GM10266 (cell line): ENCODE measurements at regions not wholly inside any gene's neighbourhood (a gene's known extent, or its start where the extent isn't known, plus 50 kb on each side); places are given as distances from the start of the nearest gene placed in this dataset.

Experiments
- DNase-seq: peaks from one replicate; pipeline ENCODE4 v3.0.0; 2012; ENCODE audit errors: extremely low spot score
- CTCF ChIP-seq: IDR thresholded peaks from 2 replicates; pipeline ENCODE4 v1.5.1; 2012; ENCODE audit warnings: mild to moderate bottlenecking, low read depth; ENCODE audit not compliant: control insufficient read depth, insufficient read depth; ENCODE audit errors: missing control alignments

GRCh38 chr13:47279920-47280319, 383.1 kb upstream of the HTR2A start:
- DNase-seq = no peak
- no peak for TF ChIP-seq CTCF

- no peak for DNase-seq
- no peak for TF ChIP-seq CTCF
Observed at GRCh38 chr13:47277774-47278173, 380.9 kb upstream of the HTR2A start.

GRCh38 chr13:47268270-47268669, 371.4 kb upstream of the HTR2A start:
- no peak for DNase-seq
- no peak for TF ChIP-seq CTCF

GRCh38 chr13:47258384-47258783, 361.5 kb upstream of the HTR2A start:
- no peak for TF ChIP-seq CTCF
- DNase-seq = no peak

GRCh38 chr13:47256618-47257017, 359.8 kb upstream of the HTR2A start:
- no peak for DNase-seq
- no peak for TF ChIP-seq CTCF

- no peak for TF ChIP-seq CTCF
- no peak for DNase-seq
Observed at GRCh38 chr13:47252627-47253026, 355.8 kb upstream of the HTR2A start.

- no peak for TF ChIP-seq CTCF
- no peak for DNase-seq
Observed at GRCh38 chr13:47251771-47252170, 354.9 kb upstream of the HTR2A start.
